Activated CD4-positive, alpha-beta T cell treated with anti-CD3 and anti-CD28 coated beads for 48 hours (primary cell): ENCODE measurements at regions not wholly inside any gene's neighbourhood (a gene's known extent, or its start where the extent isn't known, plus 50 kb on each side); places are given as distances from the start of the nearest gene placed in this dataset.
"Not testable (repeated sequence)": the region's sequence is repeated elsewhere in the genome, so short reads cannot be mapped to it uniquely, and the experiment has no call there.

Experiments used
- DNase-seq: peaks from one replicate; pipeline ENCODE4 v3.0.0-alpha.2; 2020

GRCh38 chr6:21856456-21856825, 262.9 kb downstream of the SOX4 start:
- DNase-seq: no peak

GRCh38 chr6:21856844-21857243, 263.3 kb downstream of the SOX4 start:
- no peak for DNase-seq

DNA sequence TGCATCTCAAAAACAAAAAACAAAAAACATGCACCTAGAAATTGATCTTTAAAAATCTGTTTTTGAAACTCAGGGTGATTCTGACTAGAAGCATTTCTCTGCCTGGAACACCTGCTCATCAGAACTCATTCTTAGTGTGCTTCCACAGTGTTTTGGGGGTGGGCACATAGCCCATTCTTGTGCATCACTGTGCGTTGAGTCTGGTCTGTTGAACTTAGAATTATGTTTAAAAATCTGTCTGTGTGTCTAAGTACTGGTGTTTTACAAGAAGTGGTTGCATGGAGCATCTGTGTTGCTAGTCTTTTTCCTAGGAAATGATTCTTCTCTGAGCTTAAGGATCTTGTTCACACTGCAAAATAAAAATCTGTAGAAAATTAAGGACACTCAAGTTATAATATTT, 264.5 kb downstream of the SOX4 start:
- DNase-seq: no peak

- no peak for DNase-seq
Measured at GRCh38 chr6:21859193-21859735, 265.7 kb downstream of the SOX4 start.

DNA sequence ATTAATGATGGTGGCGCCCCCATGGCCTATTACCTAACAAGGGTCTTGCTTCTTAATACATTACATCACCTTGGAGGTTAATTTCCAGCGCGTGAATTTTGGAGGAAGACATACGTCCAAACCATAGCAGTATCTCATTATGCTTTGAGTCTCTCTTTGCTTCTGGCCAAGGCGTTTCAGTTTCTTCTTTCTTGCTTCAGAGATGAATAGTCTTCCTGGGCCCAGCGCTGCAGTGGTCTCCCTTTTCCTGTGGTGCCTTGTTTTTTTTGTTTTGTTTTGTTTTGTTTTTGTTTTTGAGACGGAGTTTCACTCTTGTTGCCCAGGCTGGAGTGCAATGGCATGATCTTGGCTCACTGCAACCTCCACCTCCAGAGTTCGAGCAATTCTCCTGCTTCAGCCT, 268.4 kb downstream of the SOX4 start:
- DNase-seq: no peak

DNA sequence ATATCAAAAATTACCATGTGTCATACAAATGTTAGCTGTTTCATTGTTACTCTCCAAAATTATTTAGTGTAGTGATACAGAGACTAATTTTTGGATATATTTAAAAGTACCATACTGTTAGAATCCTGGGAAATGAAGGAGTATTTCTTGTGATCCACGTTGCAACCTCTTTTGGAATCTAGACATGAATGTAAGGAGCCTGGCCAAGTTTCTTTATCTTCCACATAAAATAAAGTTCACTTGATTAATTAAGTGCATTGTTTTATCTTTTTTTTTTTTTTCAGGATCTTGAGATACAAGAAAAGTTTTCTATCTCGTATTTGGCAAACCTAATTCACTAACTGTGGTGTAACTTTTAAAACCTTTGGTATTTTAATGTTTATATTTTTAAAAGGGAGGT, 270.7 kb downstream of the SOX4 start:
- DNase-seq: no peak

DNA sequence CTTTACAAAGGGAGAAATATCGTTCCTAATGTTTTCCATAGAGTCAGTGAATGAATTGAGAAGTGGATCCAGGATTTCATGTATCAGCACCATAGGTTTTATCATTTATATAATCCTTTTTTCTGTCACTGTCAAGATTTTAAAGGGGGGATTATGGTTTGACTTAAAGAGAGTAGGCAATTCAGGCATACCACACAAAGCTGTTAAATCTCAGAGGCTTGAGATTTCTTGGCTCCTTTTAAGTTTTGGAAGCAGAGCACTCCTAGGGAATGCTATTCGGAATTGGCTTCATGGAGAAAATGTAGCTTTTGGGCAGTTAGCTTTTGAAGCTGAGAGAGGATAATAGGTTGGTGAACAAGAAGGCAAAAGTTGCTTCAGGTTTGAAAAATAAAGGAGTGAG, 274.7 kb downstream of the SOX4 start:
- DNase-seq: no peak

DNA sequence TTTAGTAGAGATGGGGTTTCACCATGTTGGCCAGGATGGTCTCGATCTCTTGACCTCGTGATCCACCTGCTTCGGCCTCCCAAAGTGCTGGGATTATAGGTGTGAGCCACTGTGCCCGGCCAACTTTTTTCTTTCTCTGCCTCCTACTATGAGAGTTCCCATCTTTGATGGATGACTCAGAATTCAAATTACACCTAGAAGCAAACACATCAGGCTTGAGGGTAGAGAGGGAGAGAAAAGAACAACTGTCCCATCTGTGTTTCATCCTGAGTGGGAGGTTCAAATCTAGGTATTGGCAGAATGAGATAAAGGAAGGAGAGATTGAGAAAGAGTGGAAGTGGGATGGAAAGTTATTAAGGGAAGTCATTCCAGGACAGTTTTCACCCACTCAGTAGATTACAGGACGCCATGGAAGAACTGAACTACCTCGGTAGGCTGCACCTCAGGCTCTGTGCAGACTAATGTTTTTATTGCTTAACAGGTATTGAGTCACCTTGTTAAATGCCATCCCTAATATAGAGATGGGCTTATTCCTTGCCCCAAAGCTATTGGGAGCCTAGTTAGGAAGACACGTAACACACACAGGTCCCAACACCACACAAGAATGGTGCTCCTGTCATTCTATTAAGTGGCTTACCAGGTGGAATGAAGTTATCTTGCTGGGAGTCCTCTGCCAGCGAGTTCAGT, 275.7 kb downstream of the SOX4 start:
- no peak for DNase-seq

- no peak for DNase-seq
Measured at GRCh38 chr6:21870076-21870730, 276.7 kb downstream of the SOX4 start.

DNA sequence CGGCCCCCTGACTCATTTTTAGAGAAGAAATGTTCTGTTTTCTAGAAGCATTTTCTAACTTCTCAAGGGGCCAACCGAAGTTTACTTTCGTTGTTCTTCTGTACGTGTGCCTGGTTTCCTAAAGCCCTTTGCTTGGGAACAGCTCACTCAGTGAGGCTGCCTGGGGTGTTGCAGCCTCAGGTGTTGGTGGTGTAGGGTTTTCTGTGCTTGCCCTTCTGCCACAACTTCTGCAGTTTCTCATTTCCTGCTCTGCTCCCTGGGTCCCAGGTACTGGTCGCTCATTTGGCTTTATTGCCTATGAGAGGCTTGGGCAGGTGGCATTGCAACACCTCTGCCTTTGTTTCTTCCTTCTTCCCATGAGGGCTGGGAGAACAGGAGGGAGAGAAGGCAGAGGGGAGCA, 278.3 kb downstream of the SOX4 start:
- no peak for DNase-seq

DNA sequence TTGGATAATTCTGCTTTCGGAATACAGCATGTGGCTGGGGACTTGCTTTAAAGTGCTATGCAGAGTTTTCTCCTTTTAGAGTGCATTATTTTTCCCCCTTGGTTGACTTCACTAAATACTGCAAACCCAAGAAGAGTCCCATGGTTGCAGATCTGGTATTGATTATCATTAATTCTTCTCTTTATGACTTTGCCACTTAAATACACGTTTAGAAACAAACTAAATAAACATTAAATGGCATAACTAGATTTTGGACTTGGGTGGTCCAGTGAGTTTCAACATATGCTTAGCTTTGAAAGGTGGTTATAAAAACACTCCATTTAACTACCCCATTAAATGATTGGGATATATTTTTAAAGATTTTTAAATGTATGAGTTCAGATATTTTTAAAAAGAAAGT, 279.2 kb downstream of the SOX4 start:
- DNase-seq: no peak

- DNase-seq: no peak
Measured at GRCh38 chr6:21873562-21873961, 280.0 kb downstream of the SOX4 start.

DNA sequence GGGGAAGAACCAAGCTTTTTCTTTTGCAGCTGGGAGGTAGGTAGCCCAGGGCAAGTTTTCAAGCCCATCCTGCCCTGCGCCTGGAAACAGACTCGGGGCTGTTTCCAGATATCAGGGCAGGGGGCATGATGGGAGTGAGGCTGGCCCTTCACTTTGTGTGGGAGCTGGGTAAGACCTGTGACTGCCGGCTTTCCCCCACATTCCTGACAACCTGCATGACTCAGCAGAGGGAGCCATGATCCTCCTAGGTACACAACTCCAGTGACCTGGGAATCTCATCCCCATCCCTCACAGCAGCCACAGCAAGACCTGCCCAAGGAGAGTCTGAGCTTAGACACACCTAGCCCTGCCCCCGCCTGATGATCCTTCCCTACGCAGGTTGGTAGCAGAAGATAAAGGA, 280.8 kb downstream of the SOX4 start:
- no peak for DNase-seq

DNA sequence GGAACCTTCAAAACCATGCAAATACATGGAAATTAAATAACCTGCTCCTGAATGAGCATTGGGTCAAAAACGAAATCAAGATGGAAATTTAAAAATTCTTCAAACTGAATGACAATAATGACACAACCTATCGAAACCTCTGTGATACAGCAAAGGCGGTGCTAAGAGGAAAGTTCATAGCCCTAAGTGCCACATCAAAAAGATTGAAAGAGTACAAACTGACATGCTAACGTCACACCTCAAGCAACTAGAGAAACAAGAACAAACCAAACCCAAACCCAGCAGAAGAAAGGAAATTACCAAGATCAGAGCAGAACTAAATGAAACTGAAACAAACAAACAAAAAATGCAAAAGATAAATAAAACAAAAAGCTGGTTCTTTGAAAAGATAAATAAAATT, 283.5 kb downstream of the SOX4 start:
- not testable (repeated sequence) for DNase-seq

DNA sequence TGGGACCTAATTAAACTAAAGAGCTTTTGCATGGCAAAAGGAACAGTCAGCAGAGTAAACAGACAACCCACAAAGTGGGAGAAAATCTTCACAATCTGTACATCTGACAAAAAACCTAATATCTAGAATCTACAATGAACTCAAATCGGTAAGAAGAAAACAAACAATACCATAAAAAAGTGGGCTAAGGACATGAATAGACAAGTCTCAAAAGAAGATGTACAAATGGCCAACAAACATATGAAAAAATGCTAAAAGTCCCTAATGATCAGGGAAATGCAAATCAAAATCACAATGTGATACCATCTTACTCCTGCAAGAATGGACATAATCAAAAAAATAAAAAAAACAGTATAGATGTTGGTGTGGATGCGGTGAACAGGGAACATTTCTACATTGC, 286.7 kb downstream of the SOX4 start:
- not testable (repeated sequence) for DNase-seq

GRCh38 chr6:21881969-21882465, 288.5 kb downstream of the SOX4 start:
- DNase-seq: no peak

DNA sequence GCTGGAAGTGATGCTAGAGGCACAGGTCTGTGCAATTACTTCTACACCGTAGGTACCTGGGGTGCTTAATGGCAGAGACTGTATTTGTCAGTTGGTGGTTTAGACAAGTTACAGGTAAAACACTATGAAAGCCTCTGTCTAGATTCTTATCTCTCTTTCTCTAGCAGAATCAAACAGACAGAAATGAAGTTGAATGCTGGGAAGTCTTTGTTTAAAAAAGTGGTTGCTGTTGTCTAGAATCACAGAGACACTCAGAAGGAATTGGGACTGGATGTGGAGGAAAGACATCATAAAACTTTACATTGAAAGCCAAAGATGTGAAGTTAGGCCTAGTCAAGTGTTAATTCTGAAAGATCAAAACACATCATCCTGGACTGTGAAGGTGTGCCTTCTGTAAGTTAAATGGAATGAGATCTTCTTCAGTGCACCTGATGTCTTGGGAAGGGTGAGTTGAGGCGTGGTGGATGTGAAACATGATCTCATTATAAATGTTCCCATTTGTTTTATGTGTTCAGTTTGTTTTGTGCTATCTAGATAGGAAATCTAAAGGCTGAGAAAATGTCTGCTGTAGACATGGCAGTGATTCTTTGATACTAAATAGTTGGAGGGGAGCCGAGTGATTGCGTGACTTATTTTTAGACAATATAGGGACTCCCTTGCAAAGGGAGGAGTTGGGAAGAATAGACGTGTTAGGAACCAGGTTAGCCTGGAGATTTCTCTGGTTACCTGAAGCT, 290.2 kb downstream of the SOX4 start:
- no peak for DNase-seq

DNA sequence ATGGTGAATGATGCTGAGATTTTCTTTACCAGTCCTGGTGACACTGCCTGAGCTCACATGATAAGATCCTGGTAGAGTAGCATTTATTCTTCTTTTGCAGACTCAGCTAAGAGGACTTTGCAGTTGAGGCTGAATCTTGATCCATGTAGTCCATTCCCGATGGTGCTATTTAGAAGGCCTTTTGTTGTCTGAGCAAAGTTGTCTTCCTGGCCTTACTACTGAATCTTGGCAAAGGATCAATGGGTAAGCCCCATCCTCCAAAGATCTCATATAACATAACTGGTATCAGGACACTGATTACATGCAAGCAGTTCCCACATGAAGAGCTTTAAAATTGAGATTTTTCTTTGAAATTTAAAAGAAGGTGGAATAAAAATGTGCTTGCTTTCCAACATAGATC, 291.6 kb downstream of the SOX4 start:
- no peak for DNase-seq

DNA sequence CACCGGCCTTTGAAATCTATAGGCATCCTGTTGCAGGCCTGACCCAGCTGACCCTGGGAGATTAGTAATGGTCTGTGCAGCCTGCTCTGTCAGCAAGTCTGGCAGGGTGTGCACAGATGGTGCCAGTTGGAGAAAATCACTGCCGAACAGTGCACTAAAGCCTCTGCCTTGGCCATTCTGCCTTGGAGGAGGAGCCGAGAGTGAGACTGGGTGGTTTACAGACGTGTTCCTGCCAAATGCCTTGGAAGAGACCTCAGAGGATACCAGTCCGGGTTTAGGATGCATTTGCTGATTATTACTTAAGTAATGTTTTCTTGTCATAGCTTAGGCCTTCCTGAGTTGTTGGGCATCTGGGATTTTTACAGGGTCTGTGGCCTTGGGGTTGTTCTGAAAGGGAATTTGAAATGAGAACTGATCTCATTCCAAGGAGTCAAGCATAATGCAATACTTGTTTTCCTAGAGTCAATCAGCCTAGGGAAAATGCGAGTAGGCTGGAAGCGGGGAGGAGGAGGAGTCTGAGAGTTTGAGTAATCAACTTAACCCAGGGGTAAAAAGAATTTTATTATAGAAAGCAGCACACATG, 292.1 kb downstream of the SOX4 start:
- DNase-seq: no peak

GRCh38 chr6:21886542-21887151, 293.1 kb downstream of the SOX4 start:
- no peak for DNase-seq

DNA sequence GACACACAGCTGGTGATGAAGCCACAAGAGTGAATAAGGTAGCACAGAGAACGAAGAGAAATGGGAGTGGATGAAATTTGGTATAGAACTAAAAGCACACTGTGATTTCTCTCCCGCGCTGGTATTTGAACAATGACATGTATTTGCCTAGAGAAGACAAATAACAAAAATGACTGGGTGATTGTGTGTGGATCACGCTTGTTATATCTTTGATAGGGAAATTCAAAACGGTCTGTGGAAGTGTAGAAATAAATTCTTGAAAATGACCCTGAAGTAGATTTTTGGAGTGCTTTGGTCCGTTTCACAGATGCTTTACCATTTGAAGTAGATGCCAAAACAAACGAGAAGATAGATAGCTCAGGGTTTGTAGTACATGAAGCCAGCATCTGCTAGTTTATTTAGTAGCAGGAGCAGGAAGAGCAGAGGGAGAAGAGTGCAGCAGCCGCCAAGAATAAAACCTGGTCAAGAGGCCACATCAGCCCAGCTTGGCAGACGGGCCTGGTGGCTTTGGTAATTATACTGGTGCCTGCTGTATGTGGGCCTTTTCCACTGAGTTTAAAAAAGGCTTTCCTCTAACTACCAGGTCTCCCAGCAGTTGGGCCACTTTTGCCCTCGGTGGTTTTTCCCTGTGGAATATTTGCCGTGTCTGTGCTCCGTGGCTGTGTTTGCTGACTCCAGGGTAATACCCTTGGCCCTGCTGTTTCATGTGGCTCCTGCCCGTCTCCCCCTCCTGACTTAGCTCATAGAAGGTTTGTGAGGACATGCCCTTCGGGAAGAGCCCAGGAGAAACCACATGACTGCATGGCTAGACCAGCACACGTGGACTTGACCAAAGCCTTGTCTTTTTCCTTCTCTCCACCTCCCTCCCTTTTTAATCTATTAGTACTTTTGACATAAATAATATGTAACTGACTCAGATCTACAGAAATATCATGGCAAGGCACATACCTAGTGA, 294.0 kb downstream of the SOX4 start:
- DNase-seq: no peak

DNA sequence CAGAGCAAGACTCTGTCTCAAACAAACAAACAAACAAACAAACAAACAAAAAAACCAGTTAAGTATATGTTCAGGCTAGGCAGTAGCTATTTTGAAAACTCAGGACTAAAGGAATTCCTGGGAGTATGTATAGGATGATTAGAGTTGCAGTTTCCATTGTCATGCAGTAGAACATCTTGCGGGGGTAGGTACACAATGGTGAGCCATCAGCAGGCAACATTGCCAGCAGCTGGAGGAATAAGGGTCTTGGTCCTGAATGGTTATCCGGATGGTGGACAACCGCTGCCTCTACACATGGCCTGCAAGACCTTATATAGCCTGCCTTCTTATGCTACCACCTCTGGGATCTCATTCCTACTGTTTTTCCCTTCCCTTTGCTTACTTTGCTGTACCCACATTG, 297.5 kb downstream of the SOX4 start:
- no peak for DNase-seq
